IgD-negative memory B cell (primary cell): ENCODE measurements at regions not wholly inside any gene's neighbourhood (a gene's known extent, or its start where the extent isn't known, plus 50 kb on each side); places are given as distances from the start of the nearest gene placed in this dataset.

Experiments used
- H3K27ac Mint-ChIP-seq, 3 donors: one replicate each; pipeline ENCODE4 v1.8.0; 2020 to 2022; ENCODE audit warnings: mild to moderate bottlenecking in 3 of 3, mixed read lengths in 3 of 3, moderate library complexity in 1 of 3
- H3K27me3 Mint-ChIP-seq: one replicate; pipeline ENCODE4 v1.8.0; 2021; ENCODE audit warnings: mixed read lengths
- H3K36me3 Mint-ChIP-seq: one replicate; pipeline ENCODE4 v1.8.0; 2020; ENCODE audit warnings: mild to moderate bottlenecking, mixed read lengths
- H3K4me1 Mint-ChIP-seq, 3 donors: one replicate each; pipeline ENCODE4 v1.8.0; 2020 to 2022; ENCODE audit warnings: mixed read lengths in 3 of 3, mild to moderate bottlenecking in 1 of 3
- H3K4me3 Mint-ChIP-seq, 4 donors: one replicate each; pipeline ENCODE4 v1.8.0; 2020 to 2022; ENCODE audit warnings: mild to moderate bottlenecking in 4 of 4, mixed read lengths in 4 of 4, moderate library complexity in 3 of 4
- H3K9me3 Mint-ChIP-seq, 3 donors: one replicate each; pipeline ENCODE4 v1.8.0; 2020 to 2021; ENCODE audit warnings: mixed read lengths in 3 of 3, mild to moderate bottlenecking in 1 of 3

GRCh38 chr2:175396696-175397095 is 215.2 kb upstream of the ATP5MC3 start:
- H3K4me1 Mint-ChIP-seq = peaks cover 0 to 1% (median 0%) of the 10 kb centered on the region in 3 donors
- H3K4me3 Mint-ChIP-seq = no peak overlapping the region
- no peaks in the 10 kb centered on the region for H3K36me3 Mint-ChIP-seq
- H3K27ac Mint-ChIP-seq = no peak overlapping the region
- no peaks in the 10 kb centered on the region for H3K9me3 Mint-ChIP-seq
- H3K27me3 Mint-ChIP-seq = peaks cover 2% of the 10 kb centered on the region

GRCh38 chr2:175393851-175394250 is 212.3 kb upstream of the ATP5MC3 start:
- Mint-ChIP-seq H3K27ac (no peak overlapping the region), H3K9me3 (no peaks in the 10 kb centered on the region), H3K4me3 (no peak overlapping the region), H3K36me3 (peaks cover 1% of the 10 kb centered on the region), H3K4me1 (peaks cover 0 to 1% (median 0%) of the 10 kb centered on the region in 3 donors), H3K27me3 (no peaks in the 10 kb centered on the region)

DNA sequence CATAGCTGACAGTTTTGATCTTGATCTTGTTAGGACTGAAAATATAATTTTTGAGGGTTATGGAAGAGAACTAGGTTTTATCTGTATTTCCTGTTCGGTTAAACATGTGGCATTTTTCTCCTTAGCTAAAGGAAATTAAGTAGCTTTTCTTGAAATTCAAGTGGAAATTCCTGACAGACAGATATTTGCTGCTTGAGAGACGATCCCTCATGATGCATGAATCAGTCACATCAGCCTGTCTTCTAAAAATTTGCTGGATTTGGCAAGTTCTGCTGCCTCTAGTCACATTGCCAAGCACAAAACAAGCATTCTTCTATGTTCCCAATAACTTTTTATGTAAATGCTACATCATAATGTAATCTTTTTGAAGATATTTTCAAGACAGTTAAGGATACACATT is 201.8 kb upstream of the ATP5MC3 start:
- peaks cover 18 to 29% (median 19%) of the 10 kb centered on the region in 3 donors for H3K9me3 Mint-ChIP-seq
- no peaks in the 10 kb centered on the region for H3K4me1 Mint-ChIP-seq
- H3K27ac Mint-ChIP-seq = no peak overlapping the region
- H3K4me3 Mint-ChIP-seq = no peak overlapping the region
- peaks cover 3% of the 10 kb centered on the region for H3K27me3 Mint-ChIP-seq
- no peaks in the 10 kb centered on the region for H3K36me3 Mint-ChIP-seq

- H3K36me3 Mint-ChIP-seq = no peaks in the 10 kb centered on the region
- no peaks in the 10 kb centered on the region for H3K9me3 Mint-ChIP-seq
- no peaks in the 10 kb centered on the region for H3K27me3 Mint-ChIP-seq
- H3K27ac Mint-ChIP-seq = no peak overlapping the region
- H3K4me3 Mint-ChIP-seq = no peak overlapping the region
- peaks cover 0 to 1% (median 0%) of the 10 kb centered on the region in 3 donors for H3K4me1 Mint-ChIP-seq
These were observed 192.2 kb upstream of the ATP5MC3 start for GRCh38 chr2:175373729-175374128.

DNA sequence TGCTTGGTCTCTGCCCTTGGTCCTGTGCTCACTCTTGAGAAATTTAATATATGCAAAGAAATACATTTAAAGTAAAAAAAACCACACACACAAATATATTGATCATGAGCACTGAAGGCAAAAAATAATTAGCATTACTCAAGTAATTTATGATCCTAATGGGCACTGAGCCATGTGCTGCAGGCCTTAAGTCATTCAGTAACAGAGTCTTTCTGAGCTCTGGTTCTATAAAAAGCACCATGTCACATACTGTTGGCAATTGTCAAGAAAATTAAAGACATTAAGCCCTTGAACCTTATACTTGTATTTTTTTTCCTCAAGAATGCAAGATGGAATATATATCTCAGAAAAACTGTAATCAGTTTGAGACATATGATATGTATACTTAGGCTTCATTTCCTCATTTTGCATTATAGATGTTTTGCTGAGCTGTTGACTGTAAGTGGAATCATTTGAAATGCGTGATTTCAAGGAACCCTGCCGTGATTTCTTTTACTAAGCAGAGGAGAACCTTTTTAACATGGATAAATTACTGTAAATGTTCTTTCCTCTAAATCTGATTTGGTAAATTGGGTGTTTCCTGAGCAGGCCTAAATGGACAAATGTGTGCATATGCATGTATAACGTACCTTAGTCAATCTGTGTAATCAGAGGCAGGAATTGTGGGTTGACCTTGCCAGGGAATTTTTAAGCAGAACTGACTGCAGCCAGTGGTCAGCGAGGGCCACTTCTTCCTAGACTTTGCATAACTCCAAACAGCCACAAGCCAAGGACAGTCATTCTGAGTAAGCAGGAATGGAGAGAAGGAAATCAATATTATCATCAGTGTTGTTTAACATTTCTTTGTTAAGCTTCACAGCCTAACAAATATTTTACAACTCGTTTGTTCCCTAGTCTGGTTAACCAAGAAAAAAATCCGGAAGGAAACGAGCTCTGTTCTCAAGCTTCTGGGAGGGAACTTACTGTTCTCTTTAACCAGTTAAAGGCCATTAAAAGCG is 191.5 kb upstream of the ATP5MC3 start:
- Mint-ChIP-seq H3K36me3 (no peaks in the 10 kb centered on the region), H3K4me3 (no peak overlapping the region), H3K9me3 (no peaks in the 10 kb centered on the region), H3K27ac (no peak overlapping the region), H3K27me3 (no peaks in the 10 kb centered on the region), H3K4me1 (peaks cover 0 to 1% (median 0%) of the 10 kb centered on the region in 3 donors)

GRCh38 chr2:175371378-175371777 is 189.9 kb upstream of the ATP5MC3 start:
- Mint-ChIP-seq H3K4me1 (peaks cover 0 to 1% (median 0%) of the 10 kb centered on the region in 3 donors), H3K9me3 (no peaks in the 10 kb centered on the region), H3K27me3 (no peaks in the 10 kb centered on the region), H3K27ac (no peak overlapping the region), H3K4me3 (no peak overlapping the region), H3K36me3 (no peaks in the 10 kb centered on the region)

DNA sequence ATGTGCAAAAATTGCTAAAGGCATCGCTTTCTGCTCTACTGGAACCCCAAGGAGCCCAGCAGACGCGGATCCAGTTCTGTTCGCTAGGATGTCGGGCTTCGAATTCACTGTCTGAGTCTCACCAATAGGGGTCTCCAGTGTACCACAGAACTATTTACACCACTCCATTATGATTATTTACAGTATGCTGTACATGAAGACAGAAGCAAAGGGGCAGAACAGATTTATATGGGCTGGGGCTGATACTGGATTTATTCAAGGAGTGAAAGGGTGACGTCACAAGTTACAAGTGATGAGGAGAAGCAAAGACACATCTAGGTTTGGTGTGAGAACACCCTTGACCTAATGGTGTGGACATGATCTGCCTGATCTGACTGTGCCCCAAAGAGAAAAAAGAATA is 185.3 kb upstream of the ATP5MC3 start:
- H3K4me1 Mint-ChIP-seq = no peaks in the 10 kb centered on the region
- no peaks in the 10 kb centered on the region for H3K36me3 Mint-ChIP-seq
- H3K27me3 Mint-ChIP-seq = peaks cover 4% of the 10 kb centered on the region
- no peaks in the 10 kb centered on the region for H3K9me3 Mint-ChIP-seq
- no peak overlapping the region for H3K27ac Mint-ChIP-seq
- no peak overlapping the region for H3K4me3 Mint-ChIP-seq

DNA sequence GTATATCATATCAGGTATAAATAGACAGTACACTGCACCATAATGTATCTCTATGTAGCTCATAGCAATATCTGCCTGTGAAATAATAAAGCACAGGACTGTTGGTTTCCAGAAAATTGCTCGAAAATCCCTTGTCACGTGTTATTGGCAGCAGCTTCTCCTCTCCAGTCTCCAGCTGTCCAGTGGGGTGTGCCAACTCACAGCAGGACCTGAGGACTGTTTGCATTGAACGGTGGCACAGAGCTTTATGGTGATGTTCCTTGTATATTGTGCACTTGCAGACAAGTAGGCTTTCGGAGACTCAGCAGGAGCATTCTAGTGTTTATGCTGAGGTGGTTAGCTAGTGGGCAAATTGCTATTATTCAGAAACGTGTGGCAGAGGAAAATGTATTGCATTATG is 182.2 kb upstream of the ATP5MC3 start:
- H3K4me1 Mint-ChIP-seq = no peaks in the 10 kb centered on the region
- no peak overlapping the region for H3K27ac Mint-ChIP-seq
- no peaks in the 10 kb centered on the region for H3K9me3 Mint-ChIP-seq
- H3K4me3 Mint-ChIP-seq = no peak overlapping the region
- H3K36me3 Mint-ChIP-seq = no peaks in the 10 kb centered on the region
- H3K27me3 Mint-ChIP-seq = peaks cover 6% of the 10 kb centered on the region

DNA sequence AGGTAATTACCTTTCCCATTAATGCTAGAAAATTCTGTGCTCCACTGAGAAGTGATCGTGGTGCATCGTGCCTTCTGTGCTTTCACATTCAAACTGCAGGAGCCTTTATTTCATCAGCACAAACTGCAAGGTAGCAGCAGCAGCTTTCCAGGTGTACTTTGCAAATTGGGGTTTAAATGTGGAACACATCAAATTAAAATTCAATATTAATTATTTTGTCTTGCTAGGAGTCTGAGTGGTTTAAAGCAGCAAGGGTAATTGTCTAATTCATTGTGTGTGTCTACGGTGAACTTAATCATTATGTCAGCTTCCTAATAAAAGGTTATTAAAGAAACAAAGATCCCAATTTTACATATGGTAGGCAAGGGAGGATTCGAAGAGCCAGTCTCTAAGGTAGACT is 180.8 kb upstream of the ATP5MC3 start:
- Mint-ChIP-seq H3K27me3 (peaks cover 6% of the 10 kb centered on the region), H3K27ac (no peak overlapping the region), H3K4me1 (no peaks in the 10 kb centered on the region), H3K9me3 (no peaks in the 10 kb centered on the region), H3K36me3 (no peaks in the 10 kb centered on the region), H3K4me3 (no peak overlapping the region)

- Mint-ChIP-seq H3K36me3 (no peaks in the 10 kb centered on the region), H3K27me3 (peaks cover 5% of the 10 kb centered on the region), H3K27ac (no peak overlapping the region), H3K4me3 (no peak overlapping the region), H3K4me1 (no peaks in the 10 kb centered on the region), H3K9me3 (no peaks in the 10 kb centered on the region)
These were observed 178.2 kb upstream of the ATP5MC3 start for GRCh38 chr2:175359710-175360109.

DNA sequence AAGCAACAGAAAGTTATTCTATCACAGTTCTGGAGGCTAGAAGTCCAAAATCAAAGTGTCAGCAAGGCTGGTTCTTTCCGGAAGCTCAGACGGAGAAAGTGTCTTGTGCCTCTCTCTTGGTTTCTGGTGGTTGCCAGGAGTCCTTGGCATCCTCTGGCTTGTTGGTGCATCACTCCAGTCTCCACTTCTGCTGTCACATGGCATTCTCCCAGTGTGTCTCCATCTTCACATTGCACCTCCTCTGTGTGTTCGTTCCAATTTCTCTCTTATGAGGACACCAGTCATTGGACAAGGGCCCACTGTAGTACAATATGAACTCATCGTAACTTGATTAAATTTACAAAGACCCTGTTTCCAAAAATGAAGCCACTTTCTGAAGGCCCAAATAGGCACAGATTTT is 175.4 kb upstream of the ATP5MC3 start:
- Mint-ChIP-seq H3K4me1 (no peaks in the 10 kb centered on the region), H3K27me3 (peaks cover 6% of the 10 kb centered on the region), H3K36me3 (no peaks in the 10 kb centered on the region), H3K9me3 (no peaks in the 10 kb centered on the region), H3K27ac (no peak overlapping the region), H3K4me3 (no peak overlapping the region)

DNA sequence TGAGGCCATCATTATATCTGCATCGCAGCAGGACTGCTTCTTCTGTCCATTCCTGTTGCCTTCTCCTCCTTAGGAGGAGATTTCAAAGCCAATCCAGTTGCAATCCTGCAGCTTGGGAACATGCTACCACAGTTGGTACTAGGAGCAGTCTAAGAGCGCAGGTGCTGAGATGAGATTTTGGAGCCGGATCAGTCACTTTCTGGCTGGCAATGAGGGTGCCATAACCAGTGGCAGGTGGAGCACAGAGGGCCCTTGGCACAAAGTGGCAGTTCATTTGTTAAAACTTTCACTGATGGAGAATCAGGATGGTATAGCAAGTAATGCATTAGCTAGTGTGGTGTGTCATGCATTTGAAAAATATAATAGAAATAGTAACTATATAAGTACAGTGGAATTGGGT is 173.7 kb upstream of the ATP5MC3 start:
- Mint-ChIP-seq H3K36me3 (no peaks in the 10 kb centered on the region), H3K4me3 (no peak overlapping the region), H3K9me3 (no peaks in the 10 kb centered on the region), H3K27ac (no peak overlapping the region), H3K27me3 (peaks cover 8% of the 10 kb centered on the region), H3K4me1 (no peaks in the 10 kb centered on the region)

DNA sequence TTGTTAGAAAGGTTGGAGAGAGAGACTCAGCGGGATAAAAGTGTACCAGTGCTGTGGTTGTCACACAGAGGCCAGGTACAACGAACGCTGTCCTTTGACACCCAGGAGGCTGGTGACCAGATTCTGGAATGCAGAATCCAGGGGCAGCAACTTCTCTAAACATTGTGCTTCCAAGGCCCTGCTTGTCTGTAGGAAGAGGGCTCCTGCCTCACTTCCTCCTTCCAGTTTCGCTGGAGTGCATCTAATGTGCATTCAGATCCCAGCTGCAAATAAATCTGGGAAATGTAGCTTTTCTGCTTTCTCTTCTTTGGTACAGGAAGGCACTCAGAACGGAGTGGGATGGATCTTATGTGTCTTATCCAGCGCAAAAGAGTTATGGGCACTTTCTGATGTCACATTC is 171.8 kb upstream of the ATP5MC3 start:
- H3K9me3 Mint-ChIP-seq = no peaks in the 10 kb centered on the region
- no peak overlapping the region for H3K4me3 Mint-ChIP-seq
- H3K27me3 Mint-ChIP-seq = peaks cover 10% of the 10 kb centered on the region

DNA sequence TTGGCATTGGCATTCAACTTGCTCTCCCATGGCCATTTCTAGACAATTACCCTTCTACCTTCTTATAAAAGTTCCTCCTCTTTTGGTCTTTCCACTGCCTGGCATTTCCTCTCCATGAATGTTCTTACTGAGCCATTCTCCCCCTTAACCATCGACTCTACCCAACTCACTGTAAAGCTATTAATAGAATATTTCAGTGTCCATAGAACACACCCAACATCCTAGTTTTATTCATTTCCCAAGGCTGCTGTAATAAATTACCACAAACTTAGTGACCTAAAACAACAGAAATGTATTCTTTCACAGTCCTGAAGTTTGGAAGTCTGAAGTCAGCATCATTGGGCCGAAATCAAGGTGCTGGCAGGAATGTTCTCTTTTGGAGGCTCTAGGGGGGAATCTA is 170.0 kb upstream of the ATP5MC3 start:
- peak overlapping the region in 1 of 3 donors; percentile 21 for H3K27ac Mint-ChIP-seq
- H3K9me3 Mint-ChIP-seq = peaks cover 0 to 3% (median 0%) of the 10 kb centered on the region in 3 donors
- H3K4me3 Mint-ChIP-seq = no peak overlapping the region
- no peaks in the 10 kb centered on the region for H3K4me1 Mint-ChIP-seq
- peaks cover 13% of the 10 kb centered on the region for H3K27me3 Mint-ChIP-seq
- no peaks in the 10 kb centered on the region for H3K36me3 Mint-ChIP-seq

More for the DNA sequence above, 171.8 kb upstream of the ATP5MC3 start:
- H3K36me3 Mint-ChIP-seq = no peaks in the 10 kb centered on the region
- no peak overlapping the region for H3K27ac Mint-ChIP-seq
- H3K4me1 Mint-ChIP-seq = no peaks in the 10 kb centered on the region

- Mint-ChIP-seq H3K27ac (no peak overlapping the region), H3K4me1 (no peaks in the 10 kb centered on the region), H3K36me3 (no peaks in the 10 kb centered on the region), H3K9me3 (peaks cover 0 to 3% (median 0%) of the 10 kb centered on the region in 3 donors), H3K4me3 (no peak overlapping the region), H3K27me3 (peaks cover 12% of the 10 kb centered on the region)
These were observed 168.6 kb upstream of the ATP5MC3 start for GRCh38 chr2:175350105-175350504.

DNA sequence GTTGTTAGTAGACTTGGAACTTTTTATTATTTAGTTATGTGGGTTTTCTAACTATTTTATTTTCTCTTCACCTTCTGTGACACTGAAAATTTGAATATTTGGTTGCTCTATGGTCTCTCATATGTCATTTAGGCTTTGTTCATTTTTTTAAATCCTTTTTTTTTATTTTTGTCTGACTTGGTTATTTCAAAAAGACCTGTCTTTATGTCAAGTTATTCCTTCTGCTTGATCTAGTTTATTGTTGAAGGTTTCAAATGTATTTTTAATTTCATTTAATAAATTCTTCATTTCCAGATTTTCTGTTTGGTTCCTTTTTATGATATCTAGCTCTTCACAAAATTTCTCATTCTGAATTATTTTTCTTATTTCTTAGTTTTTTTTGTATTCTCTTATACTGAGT is 160.6 kb upstream of the ATP5MC3 start:
- H3K9me3 Mint-ChIP-seq = peaks cover 10 to 21% (median 18%) of the 10 kb centered on the region in 3 donors
- no peaks in the 10 kb centered on the region for H3K27me3 Mint-ChIP-seq

More for the DNA sequence above, 160.6 kb upstream of the ATP5MC3 start:
- no peak overlapping the region for H3K27ac Mint-ChIP-seq
- H3K36me3 Mint-ChIP-seq = peaks cover 3% of the 10 kb centered on the region
- no peaks in the 10 kb centered on the region for H3K4me1 Mint-ChIP-seq
- H3K4me3 Mint-ChIP-seq = no peak overlapping the region
